Stimulated activated CD4-positive, alpha-beta T cell treated with anti-CD3 and anti-CD28 coated beads, Interleukin-4, amount 100 ng/mL, for 48 hours (primary cell): ENCODE measurements at regions not wholly inside any gene's neighbourhood (a gene's known extent, or its start where the extent isn't known, plus 50 kb on each side); places are given as distances from the start of the nearest gene placed in this dataset.
"Not testable (repeated sequence)": the region's sequence is repeated elsewhere in the genome, so short reads cannot be mapped to it uniquely, and the experiment has no call there.

Source experiments
- DNase-seq, 2 donors: peaks; one replicate each; pipeline ENCODE4 v3.0.0-alpha.2; 2020; ENCODE audit warnings: low read depth in 2 of 2

GRCh38 chr5:167029488-167029887 is 1262.0 kb upstream of the WWC1 start:
- no peak for DNase-seq

- no peak for DNase-seq
Measured at GRCh38 chr5:167030500-167031120, 1260.8 kb upstream of the WWC1 start.

- no peak for DNase-seq
Measured at GRCh38 chr5:167036585-167036984, 1254.9 kb upstream of the WWC1 start.

GRCh38 chr5:167049043-167049663 is 1242.3 kb upstream of the WWC1 start:
- no peak for DNase-seq

GRCh38 chr5:167049771-167050567 is 1241.5 kb upstream of the WWC1 start:
- DNase-seq, result no peak

GRCh38 chr5:167050568-167051401 is 1240.7 kb upstream of the WWC1 start:
- DNase-seq, result no peak

- no peak for DNase-seq
Measured at GRCh38 chr5:167051402-167051768, 1240.1 kb upstream of the WWC1 start.

- DNase-seq, result no peak
Measured at GRCh38 chr5:167052791-167053190, 1238.7 kb upstream of the WWC1 start.

GRCh38 chr5:167057665-167058064 is 1233.8 kb upstream of the WWC1 start:
- DNase-seq, result no peak

GRCh38 chr5:167061695-167062094 is 1229.8 kb upstream of the WWC1 start:
- DNase-seq, result no peak

GRCh38 chr5:167063116-167063515 is 1228.3 kb upstream of the WWC1 start:
- DNase-seq, result no peak

GRCh38 chr5:167063788-167064187 is 1227.7 kb upstream of the WWC1 start:
- DNase-seq, result no peak

- no peak for DNase-seq
Measured at GRCh38 chr5:167064198-167064776, 1227.2 kb upstream of the WWC1 start.

GRCh38 chr5:167065794-167066193 is 1225.7 kb upstream of the WWC1 start:
- no peak for DNase-seq

GRCh38 chr5:167071981-167072610 is 1219.3 kb upstream of the WWC1 start:
- no peak for DNase-seq

- DNase-seq, result no peak
Measured at GRCh38 chr5:167081561-167081960, 1209.9 kb upstream of the WWC1 start.

GRCh38 chr5:167096816-167097215 is 1194.6 kb upstream of the WWC1 start:
- no peak for DNase-seq

- no peak for DNase-seq
Measured at GRCh38 chr5:167104351-167104750, 1187.1 kb upstream of the WWC1 start.

- DNase-seq, result no peak
Measured at GRCh38 chr5:167105941-167106340, 1185.5 kb upstream of the WWC1 start.

- no peak for DNase-seq
Measured at GRCh38 chr5:167107684-167108083, 1183.8 kb upstream of the WWC1 start.

- DNase-seq, result not testable (repeated sequence)
Measured at GRCh38 chr5:167108266-167108665, 1183.2 kb upstream of the WWC1 start.
